ENCODE measurements at regions not wholly inside any gene's neighbourhood (a gene's known extent, or its start where the extent isn't known, plus 50 kb on each side); places are given as distances from the start of the nearest gene placed in this dataset.

DNA sequence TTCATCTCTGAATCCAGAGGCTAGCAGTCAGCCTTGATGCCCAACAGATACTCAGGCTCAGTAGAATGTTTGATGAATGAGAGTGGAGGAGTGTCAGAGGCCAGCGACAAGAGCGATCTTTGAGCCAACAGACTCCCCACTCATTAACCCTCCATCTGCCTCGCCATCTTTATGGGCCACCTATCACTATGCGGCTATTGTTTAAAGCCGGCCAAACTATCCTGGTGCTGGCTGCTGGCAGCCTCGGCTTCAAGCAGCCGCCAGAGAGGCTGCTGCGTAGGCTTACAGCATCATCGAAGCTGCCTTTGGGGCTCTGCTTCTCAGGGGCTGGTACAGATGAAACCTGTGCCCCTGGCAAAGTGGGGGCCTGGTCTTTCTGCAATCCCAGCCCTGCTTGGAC is 525.6 kb downstream of the INSC start:
- H3K4me3 ChIP-seq, result no peak overlapping the region
- no peak overlapping the region for H2AFZ ChIP-seq
- no peaks in the 10 kb centered on the region for H3K9me2 ChIP-seq (replicated peaks; ENCODE audit: insufficient read depth)
- H4K20me1 ChIP-seq (ENCODE audit: insufficient read depth, poor library complexity, severe bottlenecking), result no peaks in the 10 kb centered on the region
- no peaks in the 10 kb centered on the region for H3K27me3 ChIP-seq
- H3K27ac ChIP-seq, result no peak overlapping the region
- H3K9me3 ChIP-seq (ENCODE audit: low read depth), result no peaks in the 10 kb centered on the region
- H3K4me2 ChIP-seq, result peak overlapping the region; percentile 66
- DNase-seq (ENCODE audit: low spot score), result no peak
- H3K4me1 ChIP-seq (ENCODE audit: insufficient read depth), result peaks cover 11% of the 10 kb centered on the region
- H3K36me3 ChIP-seq (replicated peaks; ENCODE audit: insufficient read depth, low read depth), result no peaks in the 10 kb centered on the region
- TF ChIP-seq EZH2phosphoT487 (IDR thresholded peaks at IDR 0.05; ENCODE audit: low read depth, severe bottlenecking, unreplicated experiment) (no peak), EZH2 (IDR thresholded peaks at IDR 0.05; ENCODE audit: borderline replicate concordance) (no peak)
- TF ChIP-seq, protein P1, sequence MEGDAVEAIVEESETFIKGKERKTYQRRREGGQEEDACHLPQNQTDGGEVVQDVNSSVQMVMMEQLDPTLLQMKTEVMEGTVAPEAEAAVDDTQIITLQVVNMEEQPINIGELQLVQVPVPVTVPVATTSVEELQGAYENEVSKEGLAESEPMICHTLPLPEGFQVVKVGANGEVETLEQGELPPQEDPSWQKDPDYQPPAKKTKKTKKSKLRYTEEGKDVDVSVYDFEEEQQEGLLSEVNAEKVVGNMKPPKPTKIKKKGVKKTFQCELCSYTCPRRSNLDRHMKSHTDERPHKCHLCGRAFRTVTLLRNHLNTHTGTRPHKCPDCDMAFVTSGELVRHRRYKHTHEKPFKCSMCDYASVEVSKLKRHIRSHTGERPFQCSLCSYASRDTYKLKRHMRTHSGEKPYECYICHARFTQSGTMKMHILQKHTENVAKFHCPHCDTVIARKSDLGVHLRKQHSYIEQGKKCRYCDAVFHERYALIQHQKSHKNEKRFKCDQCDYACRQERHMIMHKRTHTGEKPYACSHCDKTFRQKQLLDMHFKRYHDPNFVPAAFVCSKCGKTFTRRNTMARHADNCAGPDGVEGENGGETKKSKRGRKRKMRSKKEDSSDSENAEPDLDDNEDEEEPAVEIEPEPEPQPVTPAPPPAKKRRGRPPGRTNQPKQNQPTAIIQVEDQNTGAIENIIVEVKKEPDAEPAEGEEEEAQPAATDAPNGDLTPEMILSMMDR (IDR thresholded peaks at IDR 0.05; ENCODE audit: poor library complexity), result no peak
- 48% methylated on average over 9 of the region's 9 CpGs for WGBS (ENCODE audit: low lambda C conversion rate, missing lambda C conversion rate)
- no peaks in the 10 kb centered on the region for H3K79me2 ChIP-seq

DNA sequence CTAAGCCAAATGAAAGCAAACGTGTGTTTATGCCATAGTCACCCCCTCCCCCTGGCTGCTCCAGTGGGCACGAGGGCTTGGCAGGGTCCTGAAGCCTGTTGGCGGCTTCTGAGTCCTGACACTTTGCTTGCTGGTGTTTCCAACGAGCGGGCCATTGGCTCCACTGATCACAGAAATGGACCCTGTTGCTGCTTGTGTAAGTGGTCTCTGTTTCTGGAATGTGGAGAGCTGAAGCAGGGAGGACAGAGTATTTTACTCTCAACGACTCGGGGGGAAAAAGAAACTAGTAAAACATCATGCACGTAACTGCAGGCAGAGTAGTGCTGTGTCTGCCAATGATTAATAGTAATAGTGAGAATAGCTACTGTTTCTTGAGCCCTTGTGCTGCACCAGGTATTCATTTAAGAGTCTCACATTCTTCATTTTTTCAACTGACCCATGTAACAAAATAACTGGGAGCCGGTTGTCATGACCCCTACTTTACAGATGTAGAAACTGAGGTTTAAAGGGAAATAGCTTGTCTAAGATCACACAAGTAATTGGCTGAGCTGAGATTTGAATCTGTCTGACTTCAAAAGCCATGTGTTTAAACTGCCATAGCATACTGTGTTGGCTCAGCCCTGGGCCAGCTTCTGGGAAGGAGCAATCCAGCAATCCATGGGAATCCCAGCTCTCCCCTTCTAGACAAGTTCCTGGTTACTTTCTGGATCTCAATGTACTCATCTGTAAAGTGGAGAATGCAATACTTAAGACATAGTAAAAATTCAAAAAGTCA is 526.7 kb downstream of the INSC start:
- Histone ChIP-seq H3K27ac (no peak overlapping the region), H3K4me3 (no peak overlapping the region), H3K9me2 (replicated peaks; ENCODE audit: insufficient read depth) (no peaks in the 10 kb centered on the region), H2AFZ (no peak overlapping the region), H3K4me1 (ENCODE audit: insufficient read depth) (peaks cover 10% of the 10 kb centered on the region), H3K9me3 (ENCODE audit: low read depth) (no peaks in the 10 kb centered on the region), H3K36me3 (replicated peaks; ENCODE audit: insufficient read depth, low read depth) (no peaks in the 10 kb centered on the region), H3K4me2 (peak overlapping the region; percentile 66), H3K79me2 (no peaks in the 10 kb centered on the region), H3K27me3 (no peaks in the 10 kb centered on the region), H4K20me1 (ENCODE audit: insufficient read depth, poor library complexity, severe bottlenecking) (no peaks in the 10 kb centered on the region)
- no peak for TF ChIP-seq EZH2phosphoT487 (IDR thresholded peaks at IDR 0.05; ENCODE audit: low read depth, severe bottlenecking, unreplicated experiment)
- TF ChIP-seq, protein P1 (IDR thresholded peaks at IDR 0.05; ENCODE audit: poor library complexity), result no peak
- no peak for TF ChIP-seq EZH2 (IDR thresholded peaks at IDR 0.05; ENCODE audit: borderline replicate concordance)
- 38% methylated on average over 9 of the region's 9 CpGs for WGBS (ENCODE audit: low lambda C conversion rate, missing lambda C conversion rate)
- DNase-seq (ENCODE audit: low spot score), result no peak

DNA sequence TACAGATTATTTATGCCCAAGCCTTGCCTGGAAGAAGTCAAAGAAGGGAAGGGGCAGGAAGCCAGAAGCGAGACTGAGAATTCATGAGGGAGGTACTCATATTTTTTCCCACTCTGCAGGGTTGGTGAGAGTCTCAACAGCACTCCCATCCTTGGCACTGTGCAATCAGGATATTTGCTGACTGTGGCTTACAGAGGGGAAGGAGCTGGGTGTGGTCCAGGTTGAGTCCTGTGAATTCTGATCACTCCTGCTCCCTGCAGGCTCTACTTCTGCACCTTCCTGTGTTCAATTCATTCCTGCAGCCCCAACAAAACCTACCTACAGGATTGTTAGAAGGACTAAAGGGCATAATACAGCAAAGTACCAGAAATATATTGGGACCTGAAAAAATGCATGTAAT is 530.5 kb downstream of the INSC start:
- H3K36me3 ChIP-seq (replicated peaks; ENCODE audit: insufficient read depth, low read depth), result no peaks in the 10 kb centered on the region
- no peaks in the 10 kb centered on the region for H3K9me2 ChIP-seq (replicated peaks; ENCODE audit: insufficient read depth)
- H3K79me2 ChIP-seq, result no peaks in the 10 kb centered on the region
- H3K4me1 ChIP-seq (ENCODE audit: insufficient read depth), result peaks cover 14% of the 10 kb centered on the region
- H3K27ac ChIP-seq, result no peak overlapping the region
- H2AFZ ChIP-seq, result no peak overlapping the region
- WGBS (ENCODE audit: low lambda C conversion rate, missing lambda C conversion rate), result 76% methylated on average over 1 of the region's 1 CpG
- TF ChIP-seq EZH2 (IDR thresholded peaks at IDR 0.05; ENCODE audit: borderline replicate concordance), result no peak
- TF ChIP-seq, protein P1 (IDR thresholded peaks at IDR 0.05; ENCODE audit: poor library complexity), result no peak
- no peak for TF ChIP-seq EZH2phosphoT487 (IDR thresholded peaks at IDR 0.05; ENCODE audit: low read depth, severe bottlenecking, unreplicated experiment)
- H4K20me1 ChIP-seq (ENCODE audit: insufficient read depth, poor library complexity, severe bottlenecking), result no peaks in the 10 kb centered on the region
- H3K4me3 ChIP-seq, result no peak overlapping the region
- no peak for DNase-seq (ENCODE audit: low spot score)
- H3K4me2 ChIP-seq, result no peak overlapping the region
- no peaks in the 10 kb centered on the region for H3K27me3 ChIP-seq
- H3K9me3 ChIP-seq (ENCODE audit: low read depth), result no peaks in the 10 kb centered on the region
